Lung (tissue), 11 donors: ENCODE measurements at regions not wholly inside any gene's neighbourhood (a gene's known extent, or its start where the extent isn't known, plus 50 kb on each side); places are given as distances from the start of the nearest gene placed in this dataset.
"Not testable (repeated sequence)": the region's sequence is repeated elsewhere in the genome, so short reads cannot be mapped to it uniquely, and the experiment has no call there.

Experiments
- ATAC-seq: fragments of 200-7000 bp; cut with Tn5 transposase; one replicate; pipeline ENCODE4 v1.9.1; 2020; ENCODE audit warnings: moderate number of reproducible peaks; ENCODE audit not compliant: insufficient read depth, low FRiP score
- DNase-seq, 3 donors: peaks; one replicate each; pipeline ENCODE4 v3.0.0-alpha.2; 2013 to 2017
- H3K27ac ChIP-seq, 2 donors: one replicate each; pipeline ENCODE4 v1.5.1; 2013; ENCODE audit warnings: mild to moderate bottlenecking in 2 of 2, moderate library complexity in 2 of 2, control low read depth in 1 of 2, inconsistent platforms in 1 of 2, low read depth in 1 of 2, low read length in 1 of 2
- H3K27me3 ChIP-seq, 3 donors: one replicate each; pipeline ENCODE4 v1.5.1; 2013; ENCODE audit warnings: low read length in 2 of 3; ENCODE audit not compliant: control insufficient read depth in 3 of 3, insufficient read depth in 3 of 3
- H3K36me3 ChIP-seq, 4 donors: one replicate each; pipeline ENCODE4 v1.5.1; 2013; ENCODE audit warnings: low read length in 4 of 4, mild to moderate bottlenecking in 1 of 4, moderate library complexity in 1 of 4; ENCODE audit not compliant: control insufficient read depth in 4 of 4, insufficient read depth in 4 of 4
- H3K4me1 ChIP-seq, 5 donors: one replicate each; pipeline ENCODE4 v1.5.1; 2013; ENCODE audit warnings: low read length in 5 of 5, mild to moderate bottlenecking in 2 of 5, moderate library complexity in 1 of 5; ENCODE audit not compliant: control insufficient read depth in 5 of 5, insufficient read depth in 5 of 5
- H3K4me3 ChIP-seq: one replicate; pipeline ENCODE4 v1.5.1; 2013; ENCODE audit warnings: mild to moderate bottlenecking, control low read depth, moderate library complexity
- H3K9ac ChIP-seq, 2 donors: one replicate each; pipeline ENCODE4 v1.5.1; 2013; ENCODE audit warnings: low read length in 2 of 2, control low read depth in 1 of 2; ENCODE audit not compliant: insufficient read depth in 1 of 2
- H3K9me3 ChIP-seq, 4 donors: one replicate each; pipeline ENCODE4 v1.5.1; 2013; ENCODE audit warnings: low read length in 3 of 4, mild to moderate bottlenecking in 1 of 4, moderate library complexity in 1 of 4; ENCODE audit not compliant: control insufficient read depth in 4 of 4, insufficient read depth in 3 of 4
- WGBS, 2 donors: extraction: QIAGEN DNeasy Blood & Tissue Kit; methylation state at CpG; one replicate each; pipeline ENCODE4 v1.1.7; 2013; 5-methylcytosine and 5-hydroxymethylcytosine counted together
- TF ChIP-seq, protein P1 (sequence below): IDR thresholded peaks from 2 replicates; pipeline ENCODE4 v1.5.1; 2012; ENCODE audit warnings: mild to moderate bottlenecking; ENCODE audit errors: control extremely low read depth, extremely low read depth
- donor health status: control.
- donor health status: control.
- donor health status: Bipolar disorder and iron deficiency.
- donor health status: healthy.
- donor health status: DM: yes; HTN: yes; CAD: no.

DNA sequence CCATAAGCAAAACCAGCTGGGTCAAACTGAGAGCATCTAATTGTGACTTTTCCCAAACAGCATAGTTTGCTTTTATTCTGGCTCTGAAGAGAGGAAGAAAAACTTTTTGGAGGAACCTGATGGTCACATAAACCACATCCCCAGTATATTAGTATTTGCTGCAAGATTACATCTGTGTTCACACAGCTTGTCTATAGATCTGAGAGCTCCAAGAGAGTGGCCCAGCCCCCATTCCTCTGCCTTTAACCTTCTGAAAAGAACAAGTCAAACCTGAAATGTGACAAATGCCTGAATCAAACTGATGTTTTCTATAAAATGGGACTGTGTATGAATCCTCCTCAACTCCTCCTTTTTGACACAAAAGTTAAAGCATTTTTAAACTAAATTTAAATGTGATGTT is 435.2 kb downstream of the ZNF479 start:
- H3K4me1 ChIP-seq, H3K27ac ChIP-seq, H3K9ac ChIP-seq, ATAC-seq, H3K4me3 ChIP-seq, DNase-seq, H3K36me3 ChIP-seq, H3K27me3 ChIP-seq: not testable (repeated sequence)
- peaks cover 2 to 11% (median 9%) of the 10 kb centered on the region in 4 donors for H3K9me3 ChIP-seq

DNA sequence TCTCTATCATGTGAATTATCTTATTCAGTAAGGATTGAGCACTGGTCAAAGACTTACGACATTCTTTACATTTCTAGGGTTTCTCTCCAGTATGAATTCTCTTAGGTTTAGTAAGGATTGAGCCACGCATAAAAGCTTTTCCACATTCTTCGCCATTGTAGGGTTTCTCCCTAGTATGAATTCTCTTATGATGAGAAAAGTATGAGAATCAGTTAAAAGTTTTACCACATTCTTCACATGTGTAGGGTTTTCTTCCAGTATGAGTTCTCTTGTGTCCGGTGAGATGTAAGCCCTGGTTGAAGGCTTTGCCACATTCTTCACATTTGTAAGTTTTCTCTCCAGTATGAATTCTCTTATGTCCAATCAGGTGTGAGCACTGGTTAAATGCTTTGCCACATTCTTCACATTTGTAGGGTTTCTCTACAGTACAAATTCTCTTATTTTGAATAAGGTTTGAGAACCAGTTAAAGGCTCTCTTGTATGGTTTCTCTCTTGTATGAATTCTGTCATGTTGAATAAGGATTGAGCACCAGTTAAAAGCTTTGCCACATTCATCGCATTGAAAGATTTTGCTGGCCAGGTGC is 445.9 kb downstream of the ZNF479 start:
- Histone ChIP-seq H3K4me3 (no peak overlapping the region), H3K4me1 (no peaks in the 10 kb centered on the region), H3K9ac (no peak overlapping the region), H3K36me3 (no peaks in the 10 kb centered on the region), H3K27me3 (no peaks in the 10 kb centered on the region), H3K27ac (no peak overlapping the region), H3K9me3 (peaks cover 0 to 29% (median 17%) of the 10 kb centered on the region in 4 donors)
- TF ChIP-seq, protein P1, sequence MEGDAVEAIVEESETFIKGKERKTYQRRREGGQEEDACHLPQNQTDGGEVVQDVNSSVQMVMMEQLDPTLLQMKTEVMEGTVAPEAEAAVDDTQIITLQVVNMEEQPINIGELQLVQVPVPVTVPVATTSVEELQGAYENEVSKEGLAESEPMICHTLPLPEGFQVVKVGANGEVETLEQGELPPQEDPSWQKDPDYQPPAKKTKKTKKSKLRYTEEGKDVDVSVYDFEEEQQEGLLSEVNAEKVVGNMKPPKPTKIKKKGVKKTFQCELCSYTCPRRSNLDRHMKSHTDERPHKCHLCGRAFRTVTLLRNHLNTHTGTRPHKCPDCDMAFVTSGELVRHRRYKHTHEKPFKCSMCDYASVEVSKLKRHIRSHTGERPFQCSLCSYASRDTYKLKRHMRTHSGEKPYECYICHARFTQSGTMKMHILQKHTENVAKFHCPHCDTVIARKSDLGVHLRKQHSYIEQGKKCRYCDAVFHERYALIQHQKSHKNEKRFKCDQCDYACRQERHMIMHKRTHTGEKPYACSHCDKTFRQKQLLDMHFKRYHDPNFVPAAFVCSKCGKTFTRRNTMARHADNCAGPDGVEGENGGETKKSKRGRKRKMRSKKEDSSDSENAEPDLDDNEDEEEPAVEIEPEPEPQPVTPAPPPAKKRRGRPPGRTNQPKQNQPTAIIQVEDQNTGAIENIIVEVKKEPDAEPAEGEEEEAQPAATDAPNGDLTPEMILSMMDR, result no peak
- 78 to 80% methylated on average over 5 of the region's 5 CpGs for WGBS, 2 donors
- DNase-seq (no peak), ATAC-seq (no peak)

DNA sequence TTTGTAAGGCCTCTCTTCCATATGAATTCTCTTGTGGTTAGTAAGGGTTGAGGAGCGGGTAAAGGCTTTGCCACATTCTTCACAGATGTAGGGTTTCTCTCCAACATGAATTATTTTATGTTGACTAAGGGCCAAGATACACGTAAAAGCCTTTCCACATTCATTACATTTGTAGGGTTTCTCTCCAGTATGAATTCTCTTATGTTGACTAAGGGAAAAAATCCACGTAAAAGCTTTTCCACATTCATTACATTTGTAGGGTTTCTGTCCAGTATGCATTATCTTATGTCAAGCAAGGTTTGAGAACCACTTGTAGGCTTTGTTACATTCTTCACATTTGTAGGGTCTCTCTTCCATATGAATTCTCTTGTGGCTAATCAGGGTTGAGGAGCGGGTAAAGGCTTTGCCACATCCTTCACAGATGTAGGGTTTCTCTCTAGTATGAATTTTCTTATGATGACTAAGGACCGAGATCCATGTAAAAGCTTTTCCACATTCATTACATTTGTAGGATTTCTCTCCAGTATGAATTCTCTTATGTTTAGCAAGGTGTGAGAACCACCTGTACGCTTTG is 493.0 kb downstream of the ZNF479 start:
- TF ChIP-seq, protein P1, result no peak
- H3K4me3 ChIP-seq, result no peak overlapping the region
- ATAC-seq, result no peak
- no peak for DNase-seq
- no peaks in the 10 kb centered on the region for H3K27me3 ChIP-seq
- WGBS, 2 donors, result 71% methylated on average over 6 of the region's 6 CpGs
- no peaks in the 10 kb centered on the region for H3K4me1 ChIP-seq
- H3K9ac ChIP-seq, result no peak overlapping the region
- no peaks in the 10 kb centered on the region for H3K36me3 ChIP-seq
- H3K9me3 ChIP-seq, result peaks cover 0 to 30% (median 27%) of the 10 kb centered on the region in 4 donors
- no peak overlapping the region for H3K27ac ChIP-seq

DNA sequence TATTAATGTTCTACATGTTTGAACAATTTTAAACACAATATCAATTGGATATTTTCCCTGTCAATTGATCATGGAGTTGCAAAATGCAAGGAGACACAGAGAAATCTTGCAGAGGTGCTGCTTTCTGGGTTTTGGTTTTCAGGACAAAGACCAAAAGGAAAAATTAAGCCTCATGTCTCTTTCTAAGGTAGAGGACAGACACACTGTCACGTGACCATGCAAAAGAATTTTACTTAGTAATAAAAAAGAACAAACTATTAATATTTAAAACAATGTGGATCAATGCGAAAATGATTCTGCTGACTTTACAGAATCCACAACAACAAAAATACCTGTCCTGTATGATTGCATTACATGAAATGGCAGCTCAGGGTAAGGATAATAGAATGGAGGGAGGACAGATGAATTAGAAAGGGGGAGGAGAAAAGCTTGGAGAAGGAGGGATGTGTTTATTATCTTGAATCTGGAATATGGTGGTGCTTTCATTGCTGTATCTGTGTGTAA is 493.7 kb upstream of the NUPR2 start:
- WGBS, 2 donors, result 40 to 41% methylated on average over 2 of the region's 2 CpGs

More for the DNA sequence above, 493.7 kb upstream of the NUPR2 start:
- TF ChIP-seq, protein P1, result no peak
- Histone ChIP-seq H3K27me3 (no peaks in the 10 kb centered on the region), H3K4me1 (no peaks in the 10 kb centered on the region), H3K4me3 (no peak overlapping the region), H3K36me3 (no peaks in the 10 kb centered on the region), H3K27ac (no peak overlapping the region), H3K9ac (no peak overlapping the region), H3K9me3 (peaks cover 0 to 38% (median 10%) of the 10 kb centered on the region in 4 donors)
- DNase-seq (no peak), ATAC-seq (no peak)
